GM18511 (cell line): ENCODE measurements at regions not wholly inside any gene's neighbourhood (a gene's known extent, or its start where the extent isn't known, plus 50 kb on each side); places are given as distances from the start of the nearest gene placed in this dataset.

Experiments used
- ATAC-seq: cut with Tn5 transposase; IDR thresholded peaks from one replicate; pipeline ENCODE4 v1.9.1; 2021; ENCODE audit warnings: mild to moderate bottlenecking, moderate library complexity; ENCODE audit not compliant: unreplicated experiment

GRCh38 chr15:98139337-98139736 lies 178.8 kb downstream of the ARRDC4 start:
- no peak for ATAC-seq

GRCh38 chr15:98142572-98142971 lies 182.1 kb downstream of the ARRDC4 start:
- ATAC-seq = no peak

- no peak for ATAC-seq
These were observed 182.6 kb downstream of the ARRDC4 start for GRCh38 chr15:98143116-98143515.

GRCh38 chr15:98144388-98144787 lies 183.9 kb downstream of the ARRDC4 start:
- no peak for ATAC-seq

GRCh38 chr15:98146031-98146820 lies 185.7 kb downstream of the ARRDC4 start:
- no peak for ATAC-seq

GRCh38 chr15:98147415-98147814 lies 186.9 kb downstream of the ARRDC4 start:
- no peak for ATAC-seq

- no peak for ATAC-seq
These were observed 189.6 kb downstream of the ARRDC4 start for GRCh38 chr15:98150084-98150483.

GRCh38 chr15:98150536-98150935 lies 190.0 kb downstream of the ARRDC4 start:
- ATAC-seq = no peak

- ATAC-seq = no peak
These were observed 190.6 kb downstream of the ARRDC4 start for GRCh38 chr15:98151096-98151495.

GRCh38 chr15:98152156-98152555 lies 191.7 kb downstream of the ARRDC4 start:
- ATAC-seq = no peak

- ATAC-seq = no peak
These were observed 194.4 kb downstream of the ARRDC4 start for GRCh38 chr15:98154863-98155262.

GRCh38 chr15:98155356-98155755 lies 194.9 kb downstream of the ARRDC4 start:
- ATAC-seq = no peak

- peak; percentile 55 for ATAC-seq
These were observed 199.7 kb downstream of the ARRDC4 start for GRCh38 chr15:98160236-98160635.

GRCh38 chr15:98163319-98164045 lies 203.0 kb downstream of the ARRDC4 start:
- no peak for ATAC-seq

GRCh38 chr15:98164571-98164970 lies 204.1 kb downstream of the ARRDC4 start:
- ATAC-seq = no peak

GRCh38 chr15:98164986-98165385 lies 204.5 kb downstream of the ARRDC4 start:
- ATAC-seq = no peak

GRCh38 chr15:98167722-98168268 lies 207.3 kb downstream of the ARRDC4 start:
- no peak for ATAC-seq

- ATAC-seq = no peak
These were observed 209.0 kb downstream of the ARRDC4 start for GRCh38 chr15:98169551-98169950.

GRCh38 chr15:98174286-98174685 lies 213.8 kb downstream of the ARRDC4 start:
- no peak for ATAC-seq

GRCh38 chr15:98174841-98175240 lies 214.3 kb downstream of the ARRDC4 start:
- no peak for ATAC-seq

- ATAC-seq = no peak
These were observed 217.6 kb downstream of the ARRDC4 start for GRCh38 chr15:98177966-98178592.

- no peak for ATAC-seq
These were observed 218.4 kb downstream of the ARRDC4 start for GRCh38 chr15:98178861-98179260.
